Esophagus (tissue), 2 donors: ENCODE measurements at regions not wholly inside any gene's neighbourhood (a gene's known extent, or its start where the extent isn't known, plus 50 kb on each side); places are given as distances from the start of the nearest gene placed in this dataset.

Experiments used
- H3K27ac ChIP-seq, 2 donors: one replicate each; pipeline ENCODE4 v1.5.1; 2013; ENCODE audit warnings: low read depth in 2 of 2, mild to moderate bottlenecking in 2 of 2, inconsistent platforms in 1 of 2, low read length in 1 of 2, moderate library complexity in 1 of 2
- H3K27me3 ChIP-seq, 2 donors: one replicate each; pipeline ENCODE4 v1.6.1; 2013; ENCODE audit warnings: low read length in 2 of 2, control low read depth in 1 of 2, mild to moderate bottlenecking in 1 of 2; ENCODE audit not compliant: insufficient read depth in 2 of 2, control insufficient read depth in 1 of 2
- H3K36me3 ChIP-seq, 2 donors: one replicate each; pipeline ENCODE4 v1.6.1; 2013; ENCODE audit warnings: low read length in 1 of 2; ENCODE audit not compliant: control insufficient read depth in 2 of 2, insufficient read depth in 2 of 2
- H3K4me1 ChIP-seq, 2 donors: one replicate each; pipeline ENCODE4 v1.6.1; 2013; ENCODE audit warnings: low read length in 1 of 2; ENCODE audit not compliant: control insufficient read depth in 2 of 2, insufficient read depth in 2 of 2
- H3K4me3 ChIP-seq, 2 donors: one replicate each; pipeline ENCODE4 v1.5.1; 2013; ENCODE audit warnings: low read length in 2 of 2, mild to moderate bottlenecking in 2 of 2, low read depth in 1 of 2, moderate library complexity in 1 of 2
- H3K9me3 ChIP-seq, 2 donors: one replicate each; pipeline ENCODE4 v1.6.1; 2013; ENCODE audit warnings: mild to moderate bottlenecking in 2 of 2, low read depth in 1 of 2, low read length in 1 of 2, moderate library complexity in 1 of 2; ENCODE audit not compliant: control insufficient read depth in 2 of 2, insufficient read depth in 1 of 2
- WGBS, 2 donors: extraction: QIAGEN DNeasy Blood & Tissue Kit; methylation state at CpG; one replicate each; pipeline ENCODE4 v1.1.7; 2013; 5-methylcytosine and 5-hydroxymethylcytosine counted together
- donor health status: healthy with polysubstance abuse.
- donor health status: Bipolar disorder and iron deficiency.

GRCh38 chr2:180276733-180277132 lies 269.6 kb upstream of the CWC22 start:
- H3K4me3 ChIP-seq, result no peak overlapping the region
- H3K9me3 ChIP-seq, result no peaks in the 10 kb centered on the region
- no peaks in the 10 kb centered on the region for H3K4me1 ChIP-seq
- WGBS, 2 donors, result 76 to 92% methylated on average over 2 of the region's 2 CpGs
- H3K27me3 ChIP-seq, result no peaks in the 10 kb centered on the region
- no peak overlapping the region for H3K27ac ChIP-seq
- H3K36me3 ChIP-seq, result no peaks in the 10 kb centered on the region

GRCh38 chr2:180268006-180268405 lies 260.9 kb upstream of the CWC22 start:
- Histone ChIP-seq H3K4me1 (no peaks in the 10 kb centered on the region), H3K27me3 (no peaks in the 10 kb centered on the region), H3K9me3 (no peaks in the 10 kb centered on the region), H3K36me3 (no peaks in the 10 kb centered on the region), H3K27ac (no peak overlapping the region), H3K4me3 (no peak overlapping the region)
- 89 to 92% methylated on average over 3 of the region's 3 CpGs for WGBS, 2 donors

- Histone ChIP-seq H3K9me3 (no peaks in the 10 kb centered on the region), H3K4me1 (no peaks in the 10 kb centered on the region), H3K27ac (no peak overlapping the region), H3K4me3 (no peak overlapping the region), H3K36me3 (no peaks in the 10 kb centered on the region), H3K27me3 (no peaks in the 10 kb centered on the region)
- 94 to 100% methylated on average over 1 of the region's 1 CpG for WGBS, 2 donors
Observed at GRCh38 chr2:180261976-180262375, 254.9 kb upstream of the CWC22 start.

GRCh38 chr2:180258579-180258978 lies 251.5 kb upstream of the CWC22 start:
- 80% methylated on average over 1 of the region's 1 CpG for WGBS, 2 donors
- H3K27me3 ChIP-seq, result no peaks in the 10 kb centered on the region
- H3K27ac ChIP-seq, result no peak overlapping the region
- H3K4me1 ChIP-seq, result no peaks in the 10 kb centered on the region
- H3K36me3 ChIP-seq, result no peaks in the 10 kb centered on the region
- no peaks in the 10 kb centered on the region for H3K9me3 ChIP-seq
- no peak overlapping the region for H3K4me3 ChIP-seq

GRCh38 chr2:180258041-180258537 lies 251.0 kb upstream of the CWC22 start:
- no peaks in the 10 kb centered on the region for H3K36me3 ChIP-seq
- no peaks in the 10 kb centered on the region for H3K4me1 ChIP-seq
- no peaks in the 10 kb centered on the region for H3K9me3 ChIP-seq
- no peak overlapping the region for H3K27ac ChIP-seq
- no peaks in the 10 kb centered on the region for H3K27me3 ChIP-seq
- no peak overlapping the region for H3K4me3 ChIP-seq

- Histone ChIP-seq H3K27ac (no peak overlapping the region), H3K36me3 (no peaks in the 10 kb centered on the region), H3K4me3 (no peak overlapping the region), H3K9me3 (no peaks in the 10 kb centered on the region), H3K27me3 (no peaks in the 10 kb centered on the region), H3K4me1 (no peaks in the 10 kb centered on the region)
- WGBS, 2 donors, result 89 to 91% methylated on average over 5 of the region's 5 CpGs
Observed at GRCh38 chr2:180257247-180257646, 250.2 kb upstream of the CWC22 start.

GRCh38 chr2:180255981-180256380 lies 248.9 kb upstream of the CWC22 start:
- H3K27ac ChIP-seq, result no peak overlapping the region
- no peaks in the 10 kb centered on the region for H3K4me1 ChIP-seq
- 55 to 89% methylated on average over 1 of the region's 1 CpG for WGBS, 2 donors
- no peaks in the 10 kb centered on the region for H3K36me3 ChIP-seq
- H3K27me3 ChIP-seq, result no peaks in the 10 kb centered on the region
- H3K9me3 ChIP-seq, result no peaks in the 10 kb centered on the region
- H3K4me3 ChIP-seq, result no peak overlapping the region

GRCh38 chr2:180254872-180255271 lies 247.8 kb upstream of the CWC22 start:
- H3K36me3 ChIP-seq, result no peaks in the 10 kb centered on the region
- 32 to 51% methylated on average over 1 of the region's 1 CpG for WGBS, 2 donors
- no peaks in the 10 kb centered on the region for H3K4me1 ChIP-seq
- no peak overlapping the region for H3K27ac ChIP-seq
- H3K4me3 ChIP-seq, result no peak overlapping the region
- no peaks in the 10 kb centered on the region for H3K27me3 ChIP-seq
- H3K9me3 ChIP-seq, result no peaks in the 10 kb centered on the region

GRCh38 chr2:180247658-180248057 lies 240.6 kb upstream of the CWC22 start:
- Histone ChIP-seq H3K27ac (no peak overlapping the region), H3K27me3 (no peaks in the 10 kb centered on the region), H3K4me3 (no peak overlapping the region), H3K36me3 (no peaks in the 10 kb centered on the region), H3K9me3 (no peaks in the 10 kb centered on the region), H3K4me1 (no peaks in the 10 kb centered on the region)
- WGBS, 2 donors, result 56 to 76% methylated on average over 2 of the region's 2 CpGs

- Histone ChIP-seq H3K27ac (no peak overlapping the region), H3K9me3 (no peaks in the 10 kb centered on the region), H3K4me1 (no peaks in the 10 kb centered on the region), H3K27me3 (no peaks in the 10 kb centered on the region), H3K36me3 (no peaks in the 10 kb centered on the region), H3K4me3 (no peak overlapping the region)
- WGBS, 2 donors, result 38 to 51% methylated on average over 2 of the region's 2 CpGs
Observed at GRCh38 chr2:180246268-180246667, 239.2 kb upstream of the CWC22 start.
